ENCODE measurements at regions not wholly inside any gene's neighbourhood (a gene's known extent, or its start where the extent isn't known, plus 50 kb on each side); places are given as distances from the start of the nearest gene placed in this dataset.

GRCh38 chr1:88060112-88060673 is 623.9 kb upstream of the PKN2 start:
- FAIRE-seq (no peak), DNase-seq (ENCODE audit: insufficient read length, low spot score) (no peak)
- TF ChIP-seq PAX5 (IDR thresholded peaks at IDR 0.05; ENCODE audit: insufficient read depth, low read length, severe bottlenecking) (no peak), SPI1 (IDR thresholded peaks at IDR 0.05; ENCODE audit: low read depth, low read length) (no peak), TAF1 (IDR thresholded peaks at IDR 0.05; ENCODE audit: low read depth, low read length) (no peak), POLR2AphosphoS5 (IDR thresholded peaks at IDR 0.05; ENCODE audit: low read depth, low read length) (no peak), POU2F2 (IDR thresholded peaks at IDR 0.05; ENCODE audit: low read depth, low read length) (no peak), POLR2A (IDR thresholded peaks at IDR 0.05; ENCODE audit: low read depth, low read length) (no peak)

- TF ChIP-seq POU2F2 (IDR thresholded peaks at IDR 0.05; ENCODE audit: low read depth, low read length) (no peak), POLR2AphosphoS5 (IDR thresholded peaks at IDR 0.05; ENCODE audit: low read depth, low read length) (no peak), PAX5 (IDR thresholded peaks at IDR 0.05; ENCODE audit: insufficient read depth, low read length, severe bottlenecking) (no peak), TAF1 (IDR thresholded peaks at IDR 0.05; ENCODE audit: low read depth, low read length) (no peak)
- DNase-seq (ENCODE audit: insufficient read length, low spot score) = no peak
- FAIRE-seq = no peak
These were observed 623.2 kb upstream of the PKN2 start for GRCh38 chr1:88060750-88061491.

- no peak for TF ChIP-seq POU2F2 (IDR thresholded peaks at IDR 0.05; ENCODE audit: low read depth, low read length)
- TF ChIP-seq POLR2A (IDR thresholded peaks at IDR 0.05; ENCODE audit: low read depth, low read length) = no peak
- TF ChIP-seq POLR2AphosphoS5 (IDR thresholded peaks at IDR 0.05; ENCODE audit: low read depth, low read length) = no peak
- no peak for TF ChIP-seq PAX5 (IDR thresholded peaks at IDR 0.05; ENCODE audit: insufficient read depth, low read length, severe bottlenecking)
- TF ChIP-seq SPI1 (IDR thresholded peaks at IDR 0.05; ENCODE audit: low read depth, low read length) = no peak
- no peak for DNase-seq (ENCODE audit: insufficient read length, low spot score)
- no peak for FAIRE-seq
These were observed 622.4 kb upstream of the PKN2 start for GRCh38 chr1:88061492-88062177.

- no peak for FAIRE-seq
- no peak for TF ChIP-seq PAX5 (IDR thresholded peaks at IDR 0.05; ENCODE audit: insufficient read depth, low read length, severe bottlenecking)
- TF ChIP-seq TAF1 (IDR thresholded peaks at IDR 0.05; ENCODE audit: low read depth, low read length) = no peak
- no peak for TF ChIP-seq SPI1 (IDR thresholded peaks at IDR 0.05; ENCODE audit: low read depth, low read length)
- TF ChIP-seq POLR2A (IDR thresholded peaks at IDR 0.05; ENCODE audit: low read depth, low read length) = no peak
- no peak for TF ChIP-seq POU2F2 (IDR thresholded peaks at IDR 0.05; ENCODE audit: low read depth, low read length)
- TF ChIP-seq POLR2AphosphoS5 (IDR thresholded peaks at IDR 0.05; ENCODE audit: low read depth, low read length) = no peak
- DNase-seq (ENCODE audit: insufficient read length, low spot score) = no peak
These were observed 621.4 kb upstream of the PKN2 start for GRCh38 chr1:88062650-88063153.

- DNase-seq (ENCODE audit: insufficient read length, low spot score) = no peak
- TF ChIP-seq POU2F2 (IDR thresholded peaks at IDR 0.05; ENCODE audit: low read depth, low read length) = no peak
- TF ChIP-seq POLR2A (IDR thresholded peaks at IDR 0.05; ENCODE audit: low read depth, low read length) = no peak
- no peak for TF ChIP-seq POLR2AphosphoS5 (IDR thresholded peaks at IDR 0.05; ENCODE audit: low read depth, low read length)
- TF ChIP-seq SPI1 (IDR thresholded peaks at IDR 0.05; ENCODE audit: low read depth, low read length) = no peak
- no peak for TF ChIP-seq PAX5 (IDR thresholded peaks at IDR 0.05; ENCODE audit: insufficient read depth, low read length, severe bottlenecking)
- no peak for TF ChIP-seq TAF1 (IDR thresholded peaks at IDR 0.05; ENCODE audit: low read depth, low read length)
- no peak for FAIRE-seq
These were observed 620.5 kb upstream of the PKN2 start for GRCh38 chr1:88063605-88064004.

- no peak for FAIRE-seq
- TF ChIP-seq SPI1 (IDR thresholded peaks at IDR 0.05; ENCODE audit: low read depth, low read length) (no peak), PAX5 (IDR thresholded peaks at IDR 0.05; ENCODE audit: insufficient read depth, low read length, severe bottlenecking) (no peak), TAF1 (IDR thresholded peaks at IDR 0.05; ENCODE audit: low read depth, low read length) (no peak), POU2F2 (IDR thresholded peaks at IDR 0.05; ENCODE audit: low read depth, low read length) (no peak), POLR2AphosphoS5 (IDR thresholded peaks at IDR 0.05; ENCODE audit: low read depth, low read length) (no peak), POLR2A (IDR thresholded peaks at IDR 0.05; ENCODE audit: low read depth, low read length) (no peak)
- DNase-seq (ENCODE audit: insufficient read length, low spot score) = no peak
These were observed 615.6 kb upstream of the PKN2 start for GRCh38 chr1:88068407-88068960.

GRCh38 chr1:88070956-88071355 is 613.1 kb upstream of the PKN2 start:
- FAIRE-seq (no peak), DNase-seq (ENCODE audit: insufficient read length, low spot score) (no peak)
- TF ChIP-seq PAX5 (IDR thresholded peaks at IDR 0.05; ENCODE audit: insufficient read depth, low read length, severe bottlenecking) = no peak
- no peak for TF ChIP-seq POLR2AphosphoS5 (IDR thresholded peaks at IDR 0.05; ENCODE audit: low read depth, low read length)
- TF ChIP-seq TAF1 (IDR thresholded peaks at IDR 0.05; ENCODE audit: low read depth, low read length) = no peak
- no peak for TF ChIP-seq POLR2A (IDR thresholded peaks at IDR 0.05; ENCODE audit: low read depth, low read length)
- no peak for TF ChIP-seq SPI1 (IDR thresholded peaks at IDR 0.05; ENCODE audit: low read depth, low read length)
- TF ChIP-seq POU2F2 (IDR thresholded peaks at IDR 0.05; ENCODE audit: low read depth, low read length) = no peak

GRCh38 chr1:88074661-88075060 is 609.4 kb upstream of the PKN2 start:
- no peak for DNase-seq (ENCODE audit: insufficient read length, low spot score)
- FAIRE-seq = no peak
- no peak for TF ChIP-seq PAX5 (IDR thresholded peaks at IDR 0.05; ENCODE audit: insufficient read depth, low read length, severe bottlenecking)
- TF ChIP-seq SPI1 (IDR thresholded peaks at IDR 0.05; ENCODE audit: low read depth, low read length) = no peak
- TF ChIP-seq POLR2AphosphoS5 (IDR thresholded peaks at IDR 0.05; ENCODE audit: low read depth, low read length) = no peak
- TF ChIP-seq POU2F2 (IDR thresholded peaks at IDR 0.05; ENCODE audit: low read depth, low read length) = no peak
- no peak for TF ChIP-seq TAF1 (IDR thresholded peaks at IDR 0.05; ENCODE audit: low read depth, low read length)
- no peak for TF ChIP-seq POLR2A (IDR thresholded peaks at IDR 0.05; ENCODE audit: low read depth, low read length)

GRCh38 chr1:88075813-88076212 is 608.3 kb upstream of the PKN2 start:
- DNase-seq (ENCODE audit: insufficient read length, low spot score) (no peak), FAIRE-seq (no peak)
- TF ChIP-seq POLR2AphosphoS5 (IDR thresholded peaks at IDR 0.05; ENCODE audit: low read depth, low read length) (no peak), POLR2A (IDR thresholded peaks at IDR 0.05; ENCODE audit: low read depth, low read length) (no peak), SPI1 (IDR thresholded peaks at IDR 0.05; ENCODE audit: low read depth, low read length) (no peak), PAX5 (IDR thresholded peaks at IDR 0.05; ENCODE audit: insufficient read depth, low read length, severe bottlenecking) (no peak)
